ENCODE measurements at regions not wholly inside any gene's neighbourhood (a gene's known extent, or its start where the extent isn't known, plus 50 kb on each side); places are given as distances from the start of the nearest gene placed in this dataset.
"Not testable (repeated sequence)": the region's sequence is repeated elsewhere in the genome, so short reads cannot be mapped to it uniquely, and the experiment has no call there.

DNA sequence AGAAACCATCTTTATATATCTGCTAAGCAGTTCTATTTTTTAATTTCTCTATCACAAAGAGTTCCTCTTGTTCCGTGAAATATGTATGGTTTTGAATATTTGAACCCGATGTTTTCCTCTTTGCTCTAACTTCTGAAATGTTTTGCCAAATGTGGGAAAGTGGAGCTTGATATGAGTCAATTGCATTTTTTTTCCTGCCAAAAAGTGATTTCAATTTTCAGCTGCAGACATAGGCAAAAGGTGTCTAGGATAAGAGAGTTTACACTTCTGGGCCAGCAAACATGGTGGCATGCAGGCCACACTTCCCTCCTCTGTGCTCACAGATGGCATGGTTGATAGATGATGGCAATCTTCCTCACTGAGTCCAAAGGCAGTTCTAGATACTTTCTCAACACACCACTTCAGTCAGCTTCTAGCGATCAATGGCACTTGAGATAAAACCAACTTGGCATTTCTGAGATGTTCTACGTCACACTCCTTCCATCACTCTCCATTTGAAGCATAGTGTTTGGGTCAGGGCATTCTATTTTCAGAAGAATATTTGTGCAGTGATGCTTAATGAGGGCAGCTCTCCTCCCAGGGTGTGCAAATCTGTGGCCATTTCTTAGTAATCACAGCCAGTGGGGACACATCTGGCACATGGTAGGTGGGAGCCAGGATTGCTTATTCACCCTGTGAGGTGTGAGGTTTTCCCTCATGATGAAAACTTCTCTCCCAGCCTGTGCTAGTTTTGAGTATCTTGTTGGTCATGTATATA is 54.4 kb upstream of the SCAF4 start:
- TF ChIP-seq, protein P1, sequence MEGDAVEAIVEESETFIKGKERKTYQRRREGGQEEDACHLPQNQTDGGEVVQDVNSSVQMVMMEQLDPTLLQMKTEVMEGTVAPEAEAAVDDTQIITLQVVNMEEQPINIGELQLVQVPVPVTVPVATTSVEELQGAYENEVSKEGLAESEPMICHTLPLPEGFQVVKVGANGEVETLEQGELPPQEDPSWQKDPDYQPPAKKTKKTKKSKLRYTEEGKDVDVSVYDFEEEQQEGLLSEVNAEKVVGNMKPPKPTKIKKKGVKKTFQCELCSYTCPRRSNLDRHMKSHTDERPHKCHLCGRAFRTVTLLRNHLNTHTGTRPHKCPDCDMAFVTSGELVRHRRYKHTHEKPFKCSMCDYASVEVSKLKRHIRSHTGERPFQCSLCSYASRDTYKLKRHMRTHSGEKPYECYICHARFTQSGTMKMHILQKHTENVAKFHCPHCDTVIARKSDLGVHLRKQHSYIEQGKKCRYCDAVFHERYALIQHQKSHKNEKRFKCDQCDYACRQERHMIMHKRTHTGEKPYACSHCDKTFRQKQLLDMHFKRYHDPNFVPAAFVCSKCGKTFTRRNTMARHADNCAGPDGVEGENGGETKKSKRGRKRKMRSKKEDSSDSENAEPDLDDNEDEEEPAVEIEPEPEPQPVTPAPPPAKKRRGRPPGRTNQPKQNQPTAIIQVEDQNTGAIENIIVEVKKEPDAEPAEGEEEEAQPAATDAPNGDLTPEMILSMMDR (conservative IDR thresholded peaks at IDR 0.05): no peak
- no peaks in the 10 kb centered on the region for H3K36me3 Mint-ChIP-seq
- H3K27me3 Mint-ChIP-seq: peaks cover 4% of the 10 kb centered on the region
- no peak overlapping the region for H3K27ac Mint-ChIP-seq
- H3K4me3 Mint-ChIP-seq: no peak overlapping the region
- DNase-seq (ENCODE audit: extremely low spot score, unreplicated experiment): no peak
- H3K4me1 Mint-ChIP-seq (ENCODE audit: unreplicated experiment): peaks cover 30% of the 10 kb centered on the region
- H3K9me3 Mint-ChIP-seq: peaks cover 10% of the 10 kb centered on the region

DNA sequence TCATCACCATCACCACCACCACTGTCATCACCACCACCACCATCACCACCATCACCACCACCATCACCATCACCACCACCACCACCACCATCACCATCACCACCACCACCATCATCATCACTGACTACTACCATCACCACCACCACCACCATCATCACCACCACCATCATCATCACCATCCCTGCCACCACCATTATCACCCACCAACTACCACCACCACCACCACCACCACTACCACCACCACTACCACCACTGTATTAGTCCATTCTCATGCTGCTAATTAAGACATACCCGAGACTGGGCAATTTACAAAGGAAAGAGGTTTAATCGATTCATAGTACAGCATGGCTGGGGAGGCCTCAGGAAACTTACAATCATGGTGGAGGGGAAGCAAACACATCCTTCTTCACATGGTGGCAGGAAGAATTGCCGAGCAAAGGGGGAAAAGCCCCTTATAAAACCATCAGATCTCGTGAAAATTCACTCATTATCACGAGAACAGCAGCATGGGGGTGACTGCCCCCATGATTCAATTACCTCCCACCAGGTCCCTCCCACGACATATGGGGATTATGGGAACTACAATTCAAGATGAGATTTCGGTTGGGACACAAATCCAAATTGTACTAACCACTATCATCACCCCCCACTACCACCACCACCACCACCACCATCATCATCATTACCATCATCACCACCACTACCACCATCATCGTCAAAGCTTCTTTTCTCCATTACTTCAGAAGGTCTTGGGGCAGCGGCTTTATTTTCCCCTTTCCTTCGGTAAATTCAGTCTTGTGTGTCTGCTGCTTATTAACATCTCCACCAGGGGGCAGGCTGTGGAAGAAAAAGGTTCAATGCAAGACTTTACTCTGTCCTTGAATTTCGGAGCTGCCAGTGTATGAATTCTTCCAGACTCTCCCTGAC is 53.6 kb upstream of the SCAF4 start:
- not testable (repeated sequence) for H3K36me3 Mint-ChIP-seq, H3K27me3 Mint-ChIP-seq, H3K4me3 Mint-ChIP-seq, H3K27ac Mint-ChIP-seq, H3K9me3 Mint-ChIP-seq
- TF ChIP-seq, protein P1 (conservative IDR thresholded peaks at IDR 0.05): peak; percentile 87
- peaks cover 31% of the 10 kb centered on the region for H3K4me1 Mint-ChIP-seq (ENCODE audit: unreplicated experiment)
- peak; percentile 77 for DNase-seq (ENCODE audit: extremely low spot score, unreplicated experiment)

DNA sequence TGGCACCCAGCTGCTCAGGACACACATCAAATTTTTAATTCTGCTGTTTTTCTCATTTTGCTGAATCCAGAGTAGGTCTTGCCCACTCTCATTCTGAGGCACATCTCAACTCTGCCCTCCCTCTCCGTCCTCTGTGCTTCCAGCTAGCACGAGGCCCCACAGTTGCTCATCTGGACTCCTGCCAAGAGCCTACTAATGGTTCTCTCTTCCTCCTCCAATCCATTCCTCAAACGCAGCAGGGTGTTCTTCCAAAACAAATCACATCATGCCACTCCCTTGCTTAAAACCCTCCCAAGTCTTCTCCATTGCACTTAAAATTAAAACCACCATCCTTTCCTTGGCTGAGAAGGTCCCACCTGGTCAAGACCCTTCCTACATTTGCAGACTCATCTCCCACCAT is 49.8 kb upstream of the SCAF4 start:
- Mint-ChIP-seq H3K4me1 (ENCODE audit: unreplicated experiment) (peaks cover 39% of the 10 kb centered on the region), H3K9me3 (peaks cover 5% of the 10 kb centered on the region), H3K27ac (no peak overlapping the region), H3K27me3 (peaks cover 8% of the 10 kb centered on the region), H3K4me3 (peak overlapping the region; percentile 12), H3K36me3 (no peaks in the 10 kb centered on the region)
- TF ChIP-seq, protein P1 (conservative IDR thresholded peaks at IDR 0.05): no peak
- no peak for DNase-seq (ENCODE audit: extremely low spot score, unreplicated experiment)
